ENCODE measurements at regions not wholly inside any gene's neighbourhood (a gene's known extent, or its start where the extent isn't known, plus 50 kb on each side); places are given as distances from the start of the nearest gene placed in this dataset.

DNA sequence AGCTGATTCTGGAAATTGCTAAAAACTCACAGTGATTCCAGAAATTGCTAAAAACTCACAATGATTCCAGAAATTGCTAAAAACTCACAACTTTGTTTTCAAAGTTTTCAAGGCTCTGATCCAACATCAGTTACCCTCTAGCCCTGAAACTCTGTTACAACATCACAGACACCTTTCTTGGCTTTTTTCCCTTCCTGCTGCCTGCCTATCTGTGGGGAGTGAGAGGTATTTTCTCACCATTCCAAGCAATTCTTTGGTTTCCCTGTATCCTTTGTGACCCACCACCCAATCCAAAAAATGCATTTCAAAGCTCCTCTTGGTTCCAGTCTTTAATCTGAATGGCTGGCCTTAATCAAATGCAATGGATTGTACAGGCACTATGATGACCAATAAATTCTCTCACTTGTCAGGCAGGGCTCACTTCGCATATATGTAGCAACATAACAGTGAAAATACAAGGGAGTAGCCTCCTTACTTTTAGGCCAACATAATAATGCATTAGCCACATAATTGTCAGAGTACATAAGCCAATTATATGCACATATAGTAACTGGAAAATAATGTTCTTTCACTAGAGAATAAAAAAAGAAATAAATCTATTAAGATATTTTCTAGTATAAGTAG is 1139.0 kb downstream of the ROBO2 start:
- no peaks in the 10 kb centered on the region for H3K27me3 ChIP-seq
- no peaks in the 10 kb centered on the region for H3K36me3 ChIP-seq
- H3K4me1 ChIP-seq, result no peaks in the 10 kb centered on the region
- WGBS, 2 donors, result 89 to 90% methylated on average over 1 of the region's 1 CpG
- TF ChIP-seq, protein P1, sequence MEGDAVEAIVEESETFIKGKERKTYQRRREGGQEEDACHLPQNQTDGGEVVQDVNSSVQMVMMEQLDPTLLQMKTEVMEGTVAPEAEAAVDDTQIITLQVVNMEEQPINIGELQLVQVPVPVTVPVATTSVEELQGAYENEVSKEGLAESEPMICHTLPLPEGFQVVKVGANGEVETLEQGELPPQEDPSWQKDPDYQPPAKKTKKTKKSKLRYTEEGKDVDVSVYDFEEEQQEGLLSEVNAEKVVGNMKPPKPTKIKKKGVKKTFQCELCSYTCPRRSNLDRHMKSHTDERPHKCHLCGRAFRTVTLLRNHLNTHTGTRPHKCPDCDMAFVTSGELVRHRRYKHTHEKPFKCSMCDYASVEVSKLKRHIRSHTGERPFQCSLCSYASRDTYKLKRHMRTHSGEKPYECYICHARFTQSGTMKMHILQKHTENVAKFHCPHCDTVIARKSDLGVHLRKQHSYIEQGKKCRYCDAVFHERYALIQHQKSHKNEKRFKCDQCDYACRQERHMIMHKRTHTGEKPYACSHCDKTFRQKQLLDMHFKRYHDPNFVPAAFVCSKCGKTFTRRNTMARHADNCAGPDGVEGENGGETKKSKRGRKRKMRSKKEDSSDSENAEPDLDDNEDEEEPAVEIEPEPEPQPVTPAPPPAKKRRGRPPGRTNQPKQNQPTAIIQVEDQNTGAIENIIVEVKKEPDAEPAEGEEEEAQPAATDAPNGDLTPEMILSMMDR (IDR thresholded peaks at IDR 0.05), result no peak
- intact Hi-C loops (cut with DNase I), result no loop called here
- DNase-seq, result no peak
- ATAC-seq, result no peak
- no peak overlapping the region for H3K4me3 ChIP-seq
- H3K9me3 ChIP-seq, result no peaks in the 10 kb centered on the region
- no peak overlapping the region for H3K27ac ChIP-seq

DNA sequence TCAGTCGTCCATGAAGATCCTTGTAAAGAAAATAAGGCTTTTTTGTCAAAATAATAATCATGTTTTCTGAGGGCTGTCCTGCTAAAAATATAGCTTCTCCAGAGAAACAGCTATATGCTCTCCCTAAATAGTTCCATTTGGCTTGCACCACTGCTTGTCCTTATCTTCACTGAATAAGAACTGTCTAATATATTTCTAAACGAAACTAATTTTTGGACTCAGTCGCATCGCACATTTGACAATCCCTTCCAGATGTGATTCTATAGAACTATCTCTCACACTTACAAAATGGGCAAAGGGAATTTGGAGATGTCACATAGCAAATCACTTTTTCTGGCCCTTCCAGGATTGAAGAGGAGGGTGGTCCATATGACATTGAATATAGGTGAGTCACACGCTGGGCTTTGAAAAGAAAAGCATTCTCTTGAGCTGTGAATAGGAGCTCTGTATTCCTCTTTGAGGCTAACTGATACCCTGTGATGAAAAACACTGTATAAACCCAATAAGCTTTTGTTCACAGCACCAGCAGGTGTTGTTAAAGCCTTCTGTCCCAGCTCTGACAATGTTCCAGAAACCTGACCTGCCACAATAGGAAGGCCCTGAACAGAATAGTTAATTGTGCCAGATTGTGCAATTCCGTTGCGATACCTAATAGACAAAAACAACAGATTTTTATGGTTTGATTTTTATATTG is 1144.2 kb downstream of the ROBO2 start:
- Histone ChIP-seq H3K36me3 (no peaks in the 10 kb centered on the region), H3K27ac (no peak overlapping the region), H3K27me3 (no peaks in the 10 kb centered on the region), H3K4me1 (peaks cover 0 to 4% (median 0%) of the 10 kb centered on the region in 9 donors), H3K9me3 (no peaks in the 10 kb centered on the region), H3K4me3 (no peak overlapping the region)
- no peak for DNase-seq
- WGBS, 2 donors, result 77% methylated on average over 7 of the region's 7 CpGs
- intact Hi-C loops (cut with DNase I), result no loop called here
- ATAC-seq, result no peak
- TF ChIP-seq, protein P1 (IDR thresholded peaks at IDR 0.05), result no peak

DNA sequence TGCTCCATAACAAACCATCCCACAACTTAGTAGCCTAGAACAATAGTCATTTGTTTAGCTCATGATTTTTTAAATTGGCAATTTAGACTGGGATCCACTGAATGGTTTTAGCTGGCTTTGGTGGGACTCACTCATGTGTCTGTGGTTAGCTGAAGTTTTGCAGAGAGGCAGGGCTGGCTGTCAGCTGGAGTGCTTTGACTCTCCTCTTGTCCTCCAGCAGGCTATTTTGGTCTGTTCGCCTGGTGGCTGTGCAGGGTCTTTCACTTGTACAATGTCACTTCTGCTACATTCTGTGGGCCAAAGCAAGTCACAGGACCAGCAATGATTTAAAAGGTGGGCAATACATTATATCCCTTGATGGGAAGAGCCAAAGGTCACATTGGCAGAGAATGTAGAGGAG is 1146.5 kb downstream of the ROBO2 start:
- DNase-seq (peak; percentile 8 to 9), ATAC-seq (peak in 4 of 8 donors; percentile 56 to 71 (median 60))
- Histone ChIP-seq H3K9me3 (peaks cover 0 to 19% (median 4%) of the 10 kb centered on the region in 11 donors), H3K4me3 (no peak overlapping the region), H3K27ac (no peak overlapping the region), H3K36me3 (no peaks in the 10 kb centered on the region), H3K27me3 (no peaks in the 10 kb centered on the region), H3K4me1 (peaks cover 0 to 4% (median 0%) of the 10 kb centered on the region in 9 donors)
- intact Hi-C loops (cut with DNase I), result no loop called here
- WGBS, 2 donors, result 45 to 61% methylated on average over 1 of the region's 1 CpG
- TF ChIP-seq, protein P1 (IDR thresholded peaks at IDR 0.05), result peak in 3 of 9 donors; percentile 17 to 23 (median 21)

DNA sequence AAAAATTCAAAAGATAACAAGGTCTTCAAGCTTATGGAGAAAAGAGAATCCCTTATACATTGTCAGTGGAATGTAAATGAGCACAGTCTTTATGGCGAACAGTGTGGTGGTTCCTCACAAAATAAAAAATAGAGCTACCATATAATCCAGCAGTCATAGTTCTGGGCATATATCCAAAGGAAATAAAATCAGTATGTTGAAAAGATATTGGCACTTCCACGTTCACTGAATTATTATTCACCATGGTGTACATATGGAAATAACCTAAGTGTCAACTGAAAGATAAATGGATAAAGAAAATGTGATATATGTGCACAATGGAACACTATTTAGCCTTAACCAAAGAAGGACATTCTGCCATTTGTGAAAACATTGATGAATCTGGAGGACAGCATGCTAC is 1161.2 kb downstream of the ROBO2 start:
- no peak overlapping the region for H3K27ac ChIP-seq
- no peaks in the 10 kb centered on the region for H3K9me3 ChIP-seq
- DNase-seq (no peak), ATAC-seq (no peak)
- no peaks in the 10 kb centered on the region for H3K4me1 ChIP-seq
- 50 to 56% methylated on average over 2 of the region's 2 CpGs for WGBS, 2 donors
- H3K36me3 ChIP-seq, result no peaks in the 10 kb centered on the region
- TF ChIP-seq, protein P1 (IDR thresholded peaks at IDR 0.05), result no peak
- no peaks in the 10 kb centered on the region for H3K27me3 ChIP-seq
- H3K4me3 ChIP-seq, result no peak overlapping the region
- intact Hi-C loops (cut with DNase I), result no loop called here

All from heart right ventricle (tissue), 16 donors.